ENCODE measurements at regions not wholly inside any gene's neighbourhood (a gene's known extent, or its start where the extent isn't known, plus 50 kb on each side); places are given as distances from the start of the nearest gene placed in this dataset.

DNA sequence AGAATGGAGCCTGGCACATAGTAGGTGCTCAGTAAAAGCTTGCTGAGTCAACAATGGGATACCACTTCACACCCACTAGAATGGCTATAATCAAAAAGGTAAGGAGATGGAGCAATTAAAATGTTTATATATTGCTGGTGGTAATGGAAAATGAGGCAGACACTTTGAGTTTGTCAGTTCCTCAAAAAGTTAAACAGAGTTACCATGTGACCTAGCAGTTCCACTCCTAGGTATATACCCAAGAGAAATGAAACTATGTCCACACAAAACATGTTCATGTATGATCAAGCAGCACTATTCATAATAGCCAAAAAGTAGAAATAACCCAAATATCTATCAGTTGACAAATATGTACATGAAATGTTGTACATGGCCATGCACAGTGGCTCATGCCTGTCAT lies 74.8 kb upstream of the ECE1 start:
- Histone ChIP-seq H3K4me3 (ENCODE audit: low read length) (no peak overlapping the region), H3K79me2 (ENCODE audit: low read length) (no peaks in the 10 kb centered on the region), H3K36me3 (ENCODE audit: low read depth, low read length) (no peaks in the 10 kb centered on the region), H3K4me1 (ENCODE audit: insufficient read depth, low read length) (no peaks in the 10 kb centered on the region), H3K9me2 (replicated peaks; ENCODE audit: low read length) (no peaks in the 10 kb centered on the region), H3K9ac (ENCODE audit: low read length) (no peak overlapping the region), H3K4me2 (ENCODE audit: low read length) (no peak overlapping the region), H3K9me3 (ENCODE audit: low read length) (no peaks in the 10 kb centered on the region), H3K27ac (ENCODE audit: low read length) (no peak overlapping the region), H4K20me1 (ENCODE audit: low read length) (no peaks in the 10 kb centered on the region), H3K27me3 (ENCODE audit: low read length) (no peaks in the 10 kb centered on the region), H2AFZ (ENCODE audit: low read length) (no peak overlapping the region), H3F3A (ENCODE audit: low read length, unreplicated experiment) (no peaks in the 10 kb centered on the region)
- intact Hi-C loops (cut with micrococcal nuclease) = no loop called here
- no TSS peak for BruUV-seq (replicated peaks)
- TF ChIP-seq CTCF (conservative IDR thresholded peaks at IDR 0.05; ENCODE audit: low read depth, low read length) (no peak), EZH2phosphoT487 (IDR thresholded peaks at IDR 0.05; ENCODE audit: borderline replicate concordance, low read length) (no peak), EZH2 (IDR thresholded peaks at IDR 0.05; ENCODE audit: low read length, unreplicated experiment) (no peak)
- CTCF ChIA-PET = no interaction called here
- POLR2A ChIA-PET (ENCODE audit: unreplicated experiment) = no interaction called here
- ATAC-seq (no peak), DNase-seq (no peak)

DNA sequence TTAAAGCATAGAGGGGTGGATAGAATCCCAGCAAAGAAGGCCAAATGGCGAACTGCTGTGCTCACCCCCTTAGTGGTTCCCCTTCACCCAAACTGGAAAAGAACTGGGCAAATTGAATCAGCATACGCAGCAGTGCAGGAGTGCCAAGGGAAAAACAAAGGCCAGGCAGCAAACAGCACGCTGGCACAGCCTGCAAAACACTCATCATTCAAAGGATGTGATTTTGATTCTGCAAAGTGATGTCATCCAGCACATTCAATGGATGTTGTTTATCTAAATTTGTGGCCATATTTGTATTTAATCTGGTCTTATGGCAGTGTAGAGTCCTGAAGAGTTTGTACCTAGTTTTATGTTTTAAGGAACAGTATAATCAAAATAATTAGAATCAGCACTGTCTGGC lies 71.8 kb upstream of the ECE1 start:
- Histone ChIP-seq H3K4me2 (ENCODE audit: low read length) (no peak overlapping the region), H3K9me2 (replicated peaks; ENCODE audit: low read length) (no peaks in the 10 kb centered on the region), H2AFZ (ENCODE audit: low read length) (no peak overlapping the region), H3K9ac (ENCODE audit: low read length) (no peak overlapping the region), H3K4me3 (ENCODE audit: low read length) (no peak overlapping the region), H3K27me3 (ENCODE audit: low read length) (no peaks in the 10 kb centered on the region), H4K20me1 (ENCODE audit: low read length) (no peaks in the 10 kb centered on the region), H3K4me1 (ENCODE audit: insufficient read depth, low read length) (no peaks in the 10 kb centered on the region), H3K79me2 (ENCODE audit: low read length) (no peaks in the 10 kb centered on the region), H3K27ac (ENCODE audit: low read length) (no peak overlapping the region), H3F3A (ENCODE audit: low read length, unreplicated experiment) (no peaks in the 10 kb centered on the region), H3K9me3 (ENCODE audit: low read length) (no peaks in the 10 kb centered on the region), H3K36me3 (ENCODE audit: low read depth, low read length) (no peaks in the 10 kb centered on the region)
- intact Hi-C loops (cut with micrococcal nuclease) = no loop called here
- ATAC-seq (no peak), DNase-seq (no peak)
- BruUV-seq (replicated peaks) = no TSS peak
- ChIA-PET CTCF (no interaction called here), POLR2A (ENCODE audit: unreplicated experiment) (no interaction called here)
- TF ChIP-seq CTCF (conservative IDR thresholded peaks at IDR 0.05; ENCODE audit: low read depth, low read length) (no peak), EZH2phosphoT487 (IDR thresholded peaks at IDR 0.05; ENCODE audit: borderline replicate concordance, low read length) (no peak), EZH2 (IDR thresholded peaks at IDR 0.05; ENCODE audit: low read length, unreplicated experiment) (no peak)

- no peak for TF ChIP-seq EZH2phosphoT487 (IDR thresholded peaks at IDR 0.05; ENCODE audit: borderline replicate concordance, low read length)
- no peak for TF ChIP-seq EZH2 (IDR thresholded peaks at IDR 0.05; ENCODE audit: low read length, unreplicated experiment)
- no peak for TF ChIP-seq CTCF (conservative IDR thresholded peaks at IDR 0.05; ENCODE audit: low read depth, low read length)
- intact Hi-C loops (cut with micrococcal nuclease) = no loop called here
- DNase-seq = no peak
- Histone ChIP-seq H3K4me2 (ENCODE audit: low read length) (no peak overlapping the region), H2AFZ (ENCODE audit: low read length) (no peak overlapping the region), H3K4me3 (ENCODE audit: low read length) (no peak overlapping the region), H3K27me3 (ENCODE audit: low read length) (no peaks in the 10 kb centered on the region), H3K79me2 (ENCODE audit: low read length) (no peaks in the 10 kb centered on the region), H4K20me1 (ENCODE audit: low read length) (no peaks in the 10 kb centered on the region), H3F3A (ENCODE audit: low read length, unreplicated experiment) (no peaks in the 10 kb centered on the region), H3K4me1 (ENCODE audit: insufficient read depth, low read length) (no peaks in the 10 kb centered on the region), H3K9me2 (replicated peaks; ENCODE audit: low read length) (no peaks in the 10 kb centered on the region), H3K27ac (ENCODE audit: low read length) (no peak overlapping the region), H3K9me3 (ENCODE audit: low read length) (no peaks in the 10 kb centered on the region), H3K9ac (ENCODE audit: low read length) (no peak overlapping the region), H3K36me3 (ENCODE audit: low read depth, low read length) (no peaks in the 10 kb centered on the region)
- ATAC-seq = no peak
- POLR2A ChIA-PET (ENCODE audit: unreplicated experiment) = no interaction called here
- no TSS peak for BruUV-seq (replicated peaks)
- CTCF ChIA-PET = interaction anchor here (0.6 kb wide), 2 partner anchors 91 to 106 kb away, joined by 3 read pairs; no protein-coding TSS in a partner anchor
These were observed 71.2 kb upstream of the ECE1 start for GRCh38 chr1:21361506-21361905.
